HT-29 (cell line): ENCODE measurements at regions not wholly inside any gene's neighbourhood (a gene's known extent, or its start where the extent isn't known, plus 50 kb on each side); places are given as distances from the start of the nearest gene placed in this dataset.

Source experiments
- DNase-seq: peaks from one replicate; pipeline ENCODE4 v3.0.0-alpha.2; 2015; ENCODE audit warnings: low spot score

- DNase-seq: no peak
Observed at GRCh38 chr9:107660976-107661375, 171.4 kb upstream of the KLF4 start.

- no peak for DNase-seq
Observed at GRCh38 chr9:107653263-107653821, 163.8 kb upstream of the KLF4 start.

GRCh38 chr9:107650995-107651394 lies 161.4 kb upstream of the KLF4 start:
- no peak for DNase-seq

- DNase-seq: no peak
Observed at GRCh38 chr9:107650321-107650720, 160.8 kb upstream of the KLF4 start.

- DNase-seq: no peak
Observed at GRCh38 chr9:107648153-107648715, 158.7 kb upstream of the KLF4 start.

GRCh38 chr9:107647611-107648010 lies 158.0 kb upstream of the KLF4 start:
- no peak for DNase-seq

- DNase-seq: no peak
Observed at GRCh38 chr9:107647141-107647540, 157.6 kb upstream of the KLF4 start.

GRCh38 chr9:107645464-107645833 lies 155.9 kb upstream of the KLF4 start:
- DNase-seq: no peak

- no peak for DNase-seq
Observed at GRCh38 chr9:107644733-107645463, 155.3 kb upstream of the KLF4 start.

GRCh38 chr9:107639426-107639825 lies 149.9 kb upstream of the KLF4 start:
- DNase-seq: no peak

GRCh38 chr9:107638521-107639310 lies 149.1 kb upstream of the KLF4 start:
- peak; percentile 4 for DNase-seq

- peak; percentile 13 for DNase-seq
Observed at GRCh38 chr9:107637421-107638420, 148.2 kb upstream of the KLF4 start.

- DNase-seq: no peak
Observed at GRCh38 chr9:107636571-107637381, 147.2 kb upstream of the KLF4 start.

GRCh38 chr9:107635803-107636174 lies 146.2 kb upstream of the KLF4 start:
- DNase-seq: no peak

- no peak for DNase-seq
Observed at GRCh38 chr9:107635101-107635802, 145.7 kb upstream of the KLF4 start.

- DNase-seq: no peak
Observed at GRCh38 chr9:107633406-107633805, 143.8 kb upstream of the KLF4 start.

- no peak for DNase-seq
Observed at GRCh38 chr9:107632661-107633060, 143.1 kb upstream of the KLF4 start.

GRCh38 chr9:107632216-107632615 lies 142.6 kb upstream of the KLF4 start:
- no peak for DNase-seq

- no peak for DNase-seq
Observed at GRCh38 chr9:107631788-107632187, 142.2 kb upstream of the KLF4 start.

- DNase-seq: no peak
Observed at GRCh38 chr9:107630156-107630555, 140.6 kb upstream of the KLF4 start.
